ENCODE measurements at regions not wholly inside any gene's neighbourhood (a gene's known extent, or its start where the extent isn't known, plus 50 kb on each side); places are given as distances from the start of the nearest gene placed in this dataset.

- no peaks in the 10 kb centered on the region for H3K27me3 ChIP-seq
- intact Hi-C loops (cut with DNase I; ENCODE audit: low total_unique reads) = no loop called here
- no peak for TF ChIP-seq CTCF (IDR thresholded peaks at IDR 0.05)
- H3K27ac ChIP-seq = no peak overlapping the region
- DNase-seq = no peak
- no peak overlapping the region for H3K4me3 ChIP-seq
- peaks cover 0 to 19% (median 13%) of the 10 kb centered on the region in 4 donors for H3K4me1 ChIP-seq
- no peaks in the 10 kb centered on the region for H3K36me3 ChIP-seq
- no peaks in the 10 kb centered on the region for H3K9me3 ChIP-seq
Observed at GRCh38 chr20:11031300-11031699, 357.5 kb upstream of the JAG1 start.

- Histone ChIP-seq H3K27ac (no peak overlapping the region), H3K4me1 (peaks cover 0 to 21% (median 15%) of the 10 kb centered on the region in 4 donors), H3K4me3 (no peak overlapping the region), H3K9me3 (no peaks in the 10 kb centered on the region), H3K27me3 (no peaks in the 10 kb centered on the region), H3K36me3 (no peaks in the 10 kb centered on the region)
- TF ChIP-seq CTCF (IDR thresholded peaks at IDR 0.05) = no peak
- intact Hi-C loops (cut with DNase I; ENCODE audit: low total_unique reads) = no loop called here
- no peak for DNase-seq
Observed at GRCh38 chr20:11032611-11033010, 358.8 kb upstream of the JAG1 start.

- no peaks in the 10 kb centered on the region for H3K27me3 ChIP-seq
- TF ChIP-seq CTCF (IDR thresholded peaks at IDR 0.05) = no peak
- H3K36me3 ChIP-seq = no peaks in the 10 kb centered on the region
- H3K27ac ChIP-seq = peak overlapping the region; percentile 57 to 69
- no peak overlapping the region for H3K4me3 ChIP-seq
- no peak for DNase-seq
- H3K9me3 ChIP-seq = no peaks in the 10 kb centered on the region
- H3K4me1 ChIP-seq = peaks cover 0 to 21% (median 15%) of the 10 kb centered on the region in 4 donors
- intact Hi-C loops (cut with DNase I; ENCODE audit: low total_unique reads) = no loop called here
Observed at GRCh38 chr20:11034025-11034424, 360.2 kb upstream of the JAG1 start.

GRCh38 chr20:11035211-11035610 is 361.4 kb upstream of the JAG1 start:
- intact Hi-C loops (cut with DNase I; ENCODE audit: low total_unique reads) = no loop called here
- peak in 1 of 2 donors; percentile 71 for DNase-seq
- H3K4me3 ChIP-seq = no peak overlapping the region
- no peaks in the 10 kb centered on the region for H3K27me3 ChIP-seq
- H3K9me3 ChIP-seq = no peaks in the 10 kb centered on the region
- no peak for TF ChIP-seq CTCF (IDR thresholded peaks at IDR 0.05)
- H3K36me3 ChIP-seq = no peaks in the 10 kb centered on the region
- H3K27ac ChIP-seq = peak overlapping the region; percentile 57 to 69
- H3K4me1 ChIP-seq = peaks cover 0 to 21% (median 15%) of the 10 kb centered on the region in 4 donors

- Histone ChIP-seq H3K27me3 (no peaks in the 10 kb centered on the region), H3K27ac (no peak overlapping the region), H3K36me3 (no peaks in the 10 kb centered on the region), H3K4me3 (no peak overlapping the region), H3K9me3 (no peaks in the 10 kb centered on the region), H3K4me1 (peaks cover 0 to 2% (median under 1%) of the 10 kb centered on the region in 4 donors)
- TF ChIP-seq CTCF (IDR thresholded peaks at IDR 0.05) = no peak
- intact Hi-C loops (cut with DNase I; ENCODE audit: low total_unique reads) = no loop called here
- DNase-seq = no peak
Observed at GRCh38 chr20:11041396-11041795, 367.6 kb upstream of the JAG1 start.

- no peaks in the 10 kb centered on the region for H3K36me3 ChIP-seq
- intact Hi-C loops (cut with DNase I; ENCODE audit: low total_unique reads) = no loop called here
- no peak for TF ChIP-seq CTCF (IDR thresholded peaks at IDR 0.05)
- no peak for DNase-seq
- no peak overlapping the region for H3K4me3 ChIP-seq
- H3K27me3 ChIP-seq = no peaks in the 10 kb centered on the region
- H3K4me1 ChIP-seq = no peaks in the 10 kb centered on the region
- H3K27ac ChIP-seq = no peak overlapping the region
- H3K9me3 ChIP-seq = no peaks in the 10 kb centered on the region
Observed at GRCh38 chr20:11043001-11043400, 369.2 kb upstream of the JAG1 start.

Data from tibial artery (tissue), 4 donors.